ENCODE measurements at regions not wholly inside any gene's neighbourhood (a gene's known extent, or its start where the extent isn't known, plus 50 kb on each side); places are given as distances from the start of the nearest gene placed in this dataset.

DNA sequence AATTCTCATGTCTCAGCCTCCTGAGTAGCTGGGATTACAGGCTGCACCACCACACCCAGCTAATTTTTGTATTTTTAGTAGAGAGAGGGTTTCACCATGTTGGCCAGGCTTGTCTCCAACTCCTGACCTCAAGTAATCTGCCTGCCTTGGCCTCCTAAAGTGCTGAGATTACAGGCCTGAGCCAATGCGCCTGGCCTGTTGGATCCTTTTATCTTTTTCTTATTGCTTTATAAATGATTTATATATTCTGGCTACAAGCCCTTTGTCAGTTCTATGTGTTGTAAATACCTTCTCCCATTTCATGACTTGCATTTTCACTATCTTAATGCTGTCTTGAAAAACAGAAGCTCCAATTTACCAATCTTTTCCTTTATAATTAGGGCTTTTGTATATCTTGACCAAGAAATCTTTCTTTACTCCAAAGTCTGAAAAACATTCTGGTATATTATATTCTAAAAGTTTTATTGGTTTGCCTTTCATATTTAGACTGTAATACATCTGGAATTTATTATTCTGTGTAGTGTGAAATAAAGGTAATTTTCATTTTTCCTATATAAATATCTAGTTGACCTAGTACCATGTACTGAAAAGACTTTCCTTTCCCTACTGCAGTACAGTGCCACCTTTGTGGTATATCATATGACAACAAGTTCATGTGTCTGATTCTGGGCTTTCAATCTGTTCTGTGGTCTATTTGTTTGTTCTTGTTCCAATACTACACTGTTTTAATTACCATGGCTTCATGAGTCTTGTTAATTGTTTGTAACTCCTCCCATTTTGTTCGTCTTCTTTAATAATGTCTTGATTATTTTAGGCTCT is 52.9 kb upstream of the RNU6-1 start:
- H3K4me1 ChIP-seq (ENCODE audit: insufficient read depth, low read length), result no peaks in the 10 kb centered on the region
- peaks cover 10% of the 10 kb centered on the region for H3K9me3 ChIP-seq (ENCODE audit: low read length)
- H2AFZ ChIP-seq (ENCODE audit: low read depth, low read length), result no peak overlapping the region
- no peaks in the 10 kb centered on the region for H3K36me3 ChIP-seq (ENCODE audit: insufficient read depth, low read length)
- H3K27me3 ChIP-seq (ENCODE audit: insufficient read depth, low read length), result no peaks in the 10 kb centered on the region
- no peak overlapping the region for H3K4me3 ChIP-seq (ENCODE audit: low read length)

DNA sequence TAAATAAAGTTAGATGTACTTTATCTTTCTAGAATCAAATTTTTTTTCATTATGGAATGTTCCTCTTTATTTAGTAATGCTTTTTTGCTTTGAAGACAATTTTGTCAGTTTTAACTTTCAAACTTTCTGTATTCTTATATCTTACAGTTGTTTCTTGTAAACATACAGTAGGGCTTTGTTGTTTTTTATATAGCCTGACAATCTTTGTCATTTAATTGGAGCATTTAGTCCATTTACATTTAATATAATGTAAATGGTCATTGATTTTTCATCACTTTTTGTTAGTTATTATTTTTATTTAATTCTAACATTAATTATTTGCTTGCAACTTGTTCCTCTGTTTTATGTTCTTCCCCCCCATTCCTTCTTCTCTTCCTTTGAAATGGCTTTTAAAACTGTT is 55.4 kb upstream of the RNU6-1 start:
- Histone ChIP-seq H3K4me3 (ENCODE audit: low read length) (no peak overlapping the region), H3K4me1 (ENCODE audit: insufficient read depth, low read length) (no peaks in the 10 kb centered on the region), H2AFZ (ENCODE audit: low read depth, low read length) (no peak overlapping the region), H3K9me3 (ENCODE audit: low read length) (peaks cover 8% of the 10 kb centered on the region), H3K36me3 (ENCODE audit: insufficient read depth, low read length) (no peaks in the 10 kb centered on the region), H3K27me3 (ENCODE audit: insufficient read depth, low read length) (no peaks in the 10 kb centered on the region)

DNA sequence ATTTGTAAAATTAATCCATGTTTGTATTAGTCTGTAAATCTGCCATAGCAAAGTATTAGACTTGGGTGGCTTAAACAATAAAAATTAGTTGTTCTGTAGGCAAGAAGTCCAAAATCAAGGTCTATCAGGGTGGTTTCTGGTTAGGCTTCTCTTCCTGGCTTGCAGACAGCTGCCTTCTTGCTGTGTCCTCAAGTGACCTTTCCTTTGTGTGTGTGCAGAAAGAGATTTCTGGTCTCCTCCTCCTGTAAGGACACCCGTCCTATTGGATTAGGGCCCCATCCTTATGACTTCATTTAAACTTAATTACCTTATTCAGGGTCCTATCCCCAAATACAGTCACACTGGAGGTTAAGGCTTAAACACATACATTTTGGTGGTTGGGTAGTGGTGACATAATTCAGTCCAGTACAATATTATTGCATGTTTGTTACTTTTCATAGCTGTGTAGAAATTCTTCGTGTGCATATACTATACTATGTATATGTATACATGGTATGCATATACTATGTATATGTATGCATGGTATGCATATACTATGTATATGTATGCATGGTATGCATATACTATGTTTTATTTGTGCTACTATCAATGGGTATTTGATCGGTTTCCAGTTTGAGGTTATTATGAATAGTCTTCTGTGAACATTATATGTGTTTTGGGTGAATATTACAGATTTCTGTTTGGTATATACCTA is 57.9 kb upstream of the RNU6-1 start:
- no peaks in the 10 kb centered on the region for H3K36me3 ChIP-seq (ENCODE audit: insufficient read depth, low read length)
- no peaks in the 10 kb centered on the region for H3K27me3 ChIP-seq (ENCODE audit: insufficient read depth, low read length)
- H3K9me3 ChIP-seq (ENCODE audit: low read length), result peaks cover 5% of the 10 kb centered on the region
- H2AFZ ChIP-seq (ENCODE audit: low read depth, low read length), result no peak overlapping the region
- H3K4me3 ChIP-seq (ENCODE audit: low read length), result no peak overlapping the region
- H3K4me1 ChIP-seq (ENCODE audit: insufficient read depth, low read length), result no peaks in the 10 kb centered on the region

DNA sequence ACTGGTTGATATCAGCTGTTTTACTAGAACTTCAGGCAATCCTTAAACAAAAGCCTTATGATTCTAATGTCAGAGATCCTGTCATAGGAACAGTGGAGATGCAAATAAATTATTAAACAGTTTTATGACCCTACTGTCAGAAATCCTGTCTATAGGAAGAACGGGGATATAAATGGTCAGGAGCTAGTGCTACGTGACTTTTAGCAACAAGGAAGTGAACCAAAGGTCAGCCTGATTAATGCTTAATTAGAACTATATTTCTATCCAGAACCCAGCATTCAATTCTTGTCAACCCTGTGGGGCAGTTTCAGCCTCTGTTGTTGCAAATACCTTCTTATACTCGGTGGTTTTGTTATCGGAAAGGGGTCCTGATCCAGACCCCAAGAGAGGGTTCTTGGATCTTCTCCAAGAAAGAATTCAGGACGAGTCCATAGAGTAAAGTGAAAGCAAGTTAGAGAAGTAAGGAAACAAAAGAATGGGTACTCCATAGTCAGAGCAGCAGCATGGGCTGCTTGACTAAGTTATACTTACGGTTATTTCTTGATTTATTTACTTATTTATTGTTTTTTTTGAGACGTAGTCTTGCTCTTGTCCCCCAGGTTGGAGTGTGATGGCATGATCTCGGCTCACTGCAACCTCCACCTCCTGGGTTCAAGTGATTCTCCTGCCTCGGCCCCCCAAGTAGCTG is 59.9 kb upstream of the RNU6-1 start:
- H3K27me3 ChIP-seq (ENCODE audit: insufficient read depth, low read length), result no peaks in the 10 kb centered on the region
- no peaks in the 10 kb centered on the region for H3K36me3 ChIP-seq (ENCODE audit: insufficient read depth, low read length)
- no peak overlapping the region for H3K4me3 ChIP-seq (ENCODE audit: low read length)
- H3K9me3 ChIP-seq (ENCODE audit: low read length), result peaks cover 8% of the 10 kb centered on the region
- no peaks in the 10 kb centered on the region for H3K4me1 ChIP-seq (ENCODE audit: insufficient read depth, low read length)
- H2AFZ ChIP-seq (ENCODE audit: low read depth, low read length), result no peak overlapping the region

DNA sequence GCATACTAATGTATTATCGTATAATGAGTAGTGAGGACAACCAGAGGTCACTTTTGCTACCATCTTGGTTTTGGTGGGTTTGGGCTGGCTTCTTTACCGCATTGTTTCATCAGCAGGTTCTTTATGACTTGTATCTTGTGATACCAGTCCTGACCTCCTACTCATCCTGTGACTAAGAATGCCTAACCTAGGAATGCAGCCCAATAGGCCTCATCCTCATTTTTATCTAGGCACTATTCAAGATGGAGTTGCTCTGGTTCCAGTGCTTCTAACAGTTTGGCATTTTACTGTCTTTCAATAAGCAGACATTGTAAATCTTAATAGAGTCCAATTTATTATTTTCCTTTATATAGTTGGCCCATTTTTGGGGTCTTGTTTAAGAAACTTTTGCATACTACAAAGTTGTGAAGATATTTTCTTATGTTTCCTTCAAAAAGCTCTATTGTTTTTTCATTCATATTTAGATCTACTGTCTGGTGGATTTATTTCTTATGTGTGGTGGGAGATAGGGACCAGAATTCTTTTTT is 60.8 kb upstream of the RNU6-1 start:
- Histone ChIP-seq H3K9me3 (ENCODE audit: low read length) (peaks cover 6% of the 10 kb centered on the region), H3K4me3 (ENCODE audit: low read length) (no peak overlapping the region), H3K27me3 (ENCODE audit: insufficient read depth, low read length) (no peaks in the 10 kb centered on the region), H3K4me1 (ENCODE audit: insufficient read depth, low read length) (no peaks in the 10 kb centered on the region), H2AFZ (ENCODE audit: low read depth, low read length) (no peak overlapping the region), H3K36me3 (ENCODE audit: insufficient read depth, low read length) (no peaks in the 10 kb centered on the region)

DNA sequence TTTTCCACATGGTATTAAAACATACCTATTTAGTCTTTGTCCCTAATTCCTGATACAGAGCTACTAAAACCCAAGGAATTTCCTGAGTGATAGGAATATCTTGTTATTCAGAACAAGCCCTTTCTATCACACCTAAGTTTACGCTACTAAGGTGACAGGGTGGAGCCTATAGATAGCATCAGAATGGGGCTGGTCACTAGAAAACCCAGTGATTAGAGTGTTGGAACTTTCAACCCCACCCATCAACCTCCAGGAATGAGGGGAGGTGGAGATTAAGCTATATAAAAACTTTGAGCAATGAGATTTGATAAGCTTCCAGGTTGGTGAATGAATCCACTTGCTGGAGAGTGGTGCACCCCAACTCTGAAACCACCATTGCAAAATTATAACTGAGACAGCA is 62.1 kb upstream of the RNU6-1 start:
- Histone ChIP-seq H3K9me3 (ENCODE audit: low read length) (peaks cover 5% of the 10 kb centered on the region), H3K4me1 (ENCODE audit: insufficient read depth, low read length) (no peaks in the 10 kb centered on the region), H3K36me3 (ENCODE audit: insufficient read depth, low read length) (no peaks in the 10 kb centered on the region), H2AFZ (ENCODE audit: low read depth, low read length) (no peak overlapping the region), H3K27me3 (ENCODE audit: insufficient read depth, low read length) (no peaks in the 10 kb centered on the region), H3K4me3 (ENCODE audit: low read length) (no peak overlapping the region)

DNA sequence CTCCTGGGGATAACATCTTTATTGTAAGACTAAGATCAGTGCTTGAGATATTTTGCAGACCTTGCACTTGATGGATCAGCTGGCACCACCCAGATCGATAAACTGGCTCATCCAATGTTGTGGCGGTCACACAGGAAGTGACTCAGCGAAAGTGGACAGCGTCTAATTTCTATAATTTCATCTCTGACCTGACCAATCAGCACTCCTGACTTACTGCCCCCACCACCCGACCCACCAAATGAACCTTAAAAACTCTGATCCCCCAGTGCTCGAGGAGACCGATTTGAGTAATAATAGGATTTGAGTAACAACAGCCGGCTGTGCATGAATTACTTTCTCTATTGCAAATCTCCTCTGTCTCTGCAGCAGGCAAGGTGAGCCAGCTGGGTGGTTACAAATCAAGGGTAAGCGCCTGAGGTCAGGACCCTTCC is 62.7 kb upstream of the RNU6-1 start:
- no peak overlapping the region for H3K4me3 ChIP-seq (ENCODE audit: low read length)
- H3K27me3 ChIP-seq (ENCODE audit: insufficient read depth, low read length), result no peaks in the 10 kb centered on the region
- H3K4me1 ChIP-seq (ENCODE audit: insufficient read depth, low read length), result no peaks in the 10 kb centered on the region
- no peak overlapping the region for H2AFZ ChIP-seq (ENCODE audit: low read depth, low read length)
- no peaks in the 10 kb centered on the region for H3K36me3 ChIP-seq (ENCODE audit: insufficient read depth, low read length)
- H3K9me3 ChIP-seq (ENCODE audit: low read length), result peaks cover 5% of the 10 kb centered on the region

DNA sequence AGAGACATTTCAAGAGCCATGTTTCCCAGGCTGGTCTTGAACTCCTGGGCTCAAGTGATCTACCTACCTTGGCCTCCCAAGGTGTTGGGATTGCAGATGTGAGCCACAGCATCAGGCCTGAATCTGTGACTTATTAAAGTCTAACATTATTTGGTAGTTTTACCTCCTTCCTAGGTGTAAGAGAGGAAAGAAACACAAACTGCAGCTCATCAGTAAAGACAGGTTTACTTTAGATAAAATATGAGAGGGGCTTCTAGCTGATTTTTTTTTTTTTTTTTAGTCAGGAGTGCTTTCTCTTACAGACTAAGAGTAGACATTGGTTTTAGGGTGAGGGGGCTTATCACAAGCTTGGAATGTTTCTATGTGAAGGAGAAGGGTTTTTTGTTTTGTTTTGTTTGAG is 63.9 kb upstream of the RNU6-1 start:
- Histone ChIP-seq H2AFZ (ENCODE audit: low read depth, low read length) (no peak overlapping the region), H3K4me1 (ENCODE audit: insufficient read depth, low read length) (no peaks in the 10 kb centered on the region), H3K9me3 (ENCODE audit: low read length) (peaks cover 5% of the 10 kb centered on the region), H3K27me3 (ENCODE audit: insufficient read depth, low read length) (no peaks in the 10 kb centered on the region), H3K36me3 (ENCODE audit: insufficient read depth, low read length) (no peaks in the 10 kb centered on the region), H3K4me3 (ENCODE audit: low read length) (no peak overlapping the region)

DNA sequence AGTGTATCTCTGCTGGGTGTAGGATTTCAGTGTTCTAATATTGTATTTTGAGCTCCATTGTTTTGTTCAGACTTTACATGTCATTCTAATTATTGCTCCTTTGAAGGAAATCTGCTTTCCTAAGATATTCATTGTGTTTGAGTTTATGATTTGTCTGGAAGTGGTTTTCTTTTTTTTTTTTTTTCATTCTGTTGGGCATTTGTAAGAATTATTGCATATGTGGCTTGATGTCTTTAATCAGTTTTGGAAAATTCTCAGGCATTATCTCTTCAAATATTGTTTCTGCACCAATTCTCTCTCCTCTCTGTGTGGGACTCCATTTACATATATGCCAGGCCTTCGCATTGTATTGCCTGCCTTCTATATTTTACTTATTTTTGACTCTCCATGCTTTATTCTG is 65.8 kb upstream of the RNU6-1 start:
- Histone ChIP-seq H2AFZ (ENCODE audit: low read depth, low read length) (no peak overlapping the region), H3K4me1 (ENCODE audit: insufficient read depth, low read length) (no peaks in the 10 kb centered on the region), H3K9me3 (ENCODE audit: low read length) (peaks cover 5% of the 10 kb centered on the region), H3K4me3 (ENCODE audit: low read length) (no peak overlapping the region), H3K36me3 (ENCODE audit: insufficient read depth, low read length) (no peaks in the 10 kb centered on the region), H3K27me3 (ENCODE audit: insufficient read depth, low read length) (no peaks in the 10 kb centered on the region)

DNA sequence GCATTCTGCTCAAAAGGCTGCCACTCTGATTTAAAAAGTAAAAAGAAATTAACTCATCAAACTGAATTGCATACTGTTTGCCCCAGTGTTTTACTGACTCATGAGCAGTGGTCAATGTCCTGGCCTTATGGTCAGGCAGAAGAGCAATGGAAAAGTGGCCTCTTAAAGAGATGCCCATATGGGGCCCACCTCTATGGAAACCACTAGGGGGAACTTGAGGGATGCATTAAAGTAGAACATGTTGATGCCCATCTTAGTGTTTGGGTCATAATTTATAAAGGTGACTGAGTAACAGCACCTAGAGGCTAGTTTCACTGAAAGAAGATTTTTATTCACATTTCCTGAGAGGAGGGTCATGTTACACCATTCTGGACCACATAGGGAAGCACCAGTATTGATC is 66.5 kb upstream of the RNU6-1 start:
- no peaks in the 10 kb centered on the region for H3K27me3 ChIP-seq (ENCODE audit: insufficient read depth, low read length)
- H3K4me3 ChIP-seq (ENCODE audit: low read length), result no peak overlapping the region
- H3K9me3 ChIP-seq (ENCODE audit: low read length), result peaks cover 5% of the 10 kb centered on the region
- no peak overlapping the region for H2AFZ ChIP-seq (ENCODE audit: low read depth, low read length)
- no peaks in the 10 kb centered on the region for H3K4me1 ChIP-seq (ENCODE audit: insufficient read depth, low read length)
- H3K36me3 ChIP-seq (ENCODE audit: insufficient read depth, low read length), result no peaks in the 10 kb centered on the region

DNA sequence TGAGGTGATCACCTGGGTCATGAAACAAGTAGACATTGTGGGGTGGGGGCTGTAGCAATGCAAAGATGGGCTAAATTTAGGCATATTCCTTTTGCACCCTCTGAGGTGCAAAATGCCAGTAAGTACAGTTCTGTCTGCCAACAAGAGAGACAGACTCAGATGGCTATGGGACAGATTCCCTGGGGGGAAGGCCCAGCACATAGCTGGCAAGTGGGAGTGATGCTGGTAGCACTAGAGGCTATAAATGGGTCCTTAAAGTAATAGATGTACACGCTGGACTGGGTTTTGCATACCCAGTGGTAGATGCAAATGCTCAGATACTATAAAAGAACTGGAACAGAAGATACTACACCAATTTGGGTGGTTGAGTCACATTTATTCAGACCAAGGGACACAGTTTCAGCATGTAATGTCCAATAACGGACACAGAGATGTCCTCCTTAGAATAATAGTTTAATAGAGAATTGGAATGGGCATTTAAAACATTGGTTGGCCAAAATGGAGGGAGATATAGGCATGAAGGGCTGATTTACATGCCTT is 67.4 kb upstream of the RNU6-1 start:
- Histone ChIP-seq H3K27me3 (ENCODE audit: insufficient read depth, low read length) (no peaks in the 10 kb centered on the region), H3K36me3 (ENCODE audit: insufficient read depth, low read length) (no peaks in the 10 kb centered on the region), H2AFZ (ENCODE audit: low read depth, low read length) (no peak overlapping the region), H3K4me1 (ENCODE audit: insufficient read depth, low read length) (no peaks in the 10 kb centered on the region), H3K4me3 (ENCODE audit: low read length) (no peak overlapping the region), H3K9me3 (ENCODE audit: low read length) (peaks cover 5% of the 10 kb centered on the region)

DNA sequence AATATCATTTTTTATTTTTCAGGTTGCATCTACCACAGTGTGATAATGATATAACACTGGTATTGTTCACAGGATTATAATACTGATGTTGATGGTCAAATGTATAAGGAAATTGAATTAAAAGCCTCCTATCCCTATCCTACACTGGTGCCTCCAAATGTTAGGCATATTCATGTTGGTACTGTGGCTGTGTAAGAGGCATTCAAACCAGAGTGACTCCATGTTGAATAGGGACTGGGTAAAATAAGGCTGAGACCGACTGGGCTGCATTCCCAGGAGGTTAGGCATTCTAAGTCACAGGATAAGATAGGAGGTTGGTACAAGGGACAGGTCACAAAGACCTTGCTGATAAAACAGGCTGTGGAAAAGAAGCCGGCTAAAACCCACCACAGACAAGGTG is 68.9 kb upstream of the RNU6-1 start:
- Histone ChIP-seq H3K4me1 (ENCODE audit: insufficient read depth, low read length) (no peaks in the 10 kb centered on the region), H3K4me3 (ENCODE audit: low read length) (no peak overlapping the region), H2AFZ (ENCODE audit: low read depth, low read length) (no peak overlapping the region), H3K27me3 (ENCODE audit: insufficient read depth, low read length) (no peaks in the 10 kb centered on the region), H3K36me3 (ENCODE audit: insufficient read depth, low read length) (no peaks in the 10 kb centered on the region), H3K9me3 (ENCODE audit: low read length) (no peaks in the 10 kb centered on the region)

DNA sequence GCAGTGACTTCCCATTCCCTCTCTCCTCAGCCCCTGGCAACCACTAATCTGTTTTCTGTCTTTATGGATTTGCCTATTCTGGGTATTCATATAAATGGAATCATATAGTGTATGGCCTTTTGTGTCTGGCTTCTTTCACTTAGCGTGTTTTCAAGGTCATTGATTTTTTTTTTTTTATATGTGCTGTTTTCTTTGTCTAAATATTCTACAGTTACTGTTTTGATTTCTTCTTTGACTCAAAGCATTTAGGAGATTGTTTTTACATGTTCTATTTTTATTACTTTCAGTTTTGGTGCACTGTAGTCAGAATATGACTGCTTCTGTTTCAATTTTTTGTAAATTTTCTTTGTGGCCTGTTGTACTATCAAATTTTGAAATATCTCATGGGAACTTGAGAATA is 71.9 kb upstream of the RNU6-1 start:
- Histone ChIP-seq H3K9me3 (ENCODE audit: low read length) (no peaks in the 10 kb centered on the region), H3K4me1 (ENCODE audit: insufficient read depth, low read length) (peaks cover 23% of the 10 kb centered on the region), H3K36me3 (ENCODE audit: insufficient read depth, low read length) (no peaks in the 10 kb centered on the region), H3K27me3 (ENCODE audit: insufficient read depth, low read length) (no peaks in the 10 kb centered on the region), H3K4me3 (ENCODE audit: low read length) (no peak overlapping the region), H2AFZ (ENCODE audit: low read depth, low read length) (no peak overlapping the region)

Data from neuron (in vitro differentiated cells).